Endothelial cell of umbilical vein (primary cell): ENCODE measurements at regions not wholly inside any gene's neighbourhood (a gene's known extent, or its start where the extent isn't known, plus 50 kb on each side); places are given as distances from the start of the nearest gene placed in this dataset.

Experiments
- BruUV-seq: library from RNA; stranded (reverse); fragments of 400-500 nt; replicated peaks from 2 replicates; lab custom pipeline; 2021; lab: Mats Ljungman, UMichigan
- CTCF ChIA-PET: fragments of 300-600, 350-600 bp; sonication (Branson Sonifier 250); formaldehyde crosslinking; loops from one replicate; lab custom pipeline; 2021; ENCODE audit warnings: antibody characterized with exemption, inconsistent platforms; lab: Charles Lee
- POLR2A ChIA-PET: fragments of 300-600, 350-600 bp; sonication (Branson Sonifier 250); formaldehyde crosslinking; loops from one replicate; lab custom pipeline; 2021; ENCODE audit warnings: antibody characterized with exemption, inconsistent platforms; lab: Charles Lee
- DNase-seq: peaks from one replicate; pipeline ENCODE4 v3.0.0-alpha.2; 2011; ENCODE audit warnings: low read depth, low spot score
- FAIRE-seq: peaks from 2 replicates; lab custom pipeline; 2011; peaks lifted over from hg19 to GRCh38; lab: Jason Lieb, UNC
- H2AFZ ChIP-seq: 2 replicates; pipeline ENCODE4 v1.6.0; 2012; ENCODE audit warnings: low read depth, low read length, control low read depth, inconsistent platforms
- H3K27ac ChIP-seq: 2 replicates; pipeline ENCODE4 v1.5.1; 2011; ENCODE audit warnings: low read depth, mild to moderate bottlenecking, control low read depth, low read length, moderate library complexity; ENCODE audit not compliant: insufficient read depth
- H3K27me3 ChIP-seq, 2 experiments: 2 replicates each; pipeline versions ENCODE4 v1.6.0 to v1.6.1; 2011; ENCODE audit warnings: low read length in 2 of 2, mixed read lengths in 1 of 2; ENCODE audit not compliant: control insufficient read depth in 2 of 2, insufficient read depth in 2 of 2
- H3K36me3 ChIP-seq, 2 experiments: 2 replicates in 1 of 2; 3 replicates in 1 of 2; pipeline ENCODE4 v1.5.1; 2011; ENCODE audit warnings: low read length in 2 of 2, mild to moderate bottlenecking in 1 of 2, moderate library complexity in 1 of 2; ENCODE audit not compliant: control insufficient read depth in 2 of 2, insufficient read depth in 2 of 2; ENCODE audit errors: extremely low read depth in 1 of 2
- H3K4me1 ChIP-seq: 3 replicates; pipeline ENCODE4 v1.5.1; 2011; ENCODE audit warnings: mild to moderate bottlenecking, low read length; ENCODE audit not compliant: control insufficient read depth, insufficient read depth; ENCODE audit errors: extremely low read depth
- H3K4me2 ChIP-seq: 2 replicates; pipeline ENCODE4 v1.6.1; 2011; ENCODE audit warnings: low read length, control low read depth, mixed read lengths; ENCODE audit not compliant: insufficient read depth
- H3K4me3 ChIP-seq, 3 experiments: fragments of 200-600 bp in 1 of 3; sonication (generic), shearing (Covaris generic) in 1 of 3; replicated peaks in 1 of 3; 2 replicates each; pipeline ENCODE4 v1.5.1; 2011 to 2016; ENCODE audit warnings: control low read depth in 3 of 3, low read length in 3 of 3, mild to moderate bottlenecking in 2 of 3, inconsistent platforms in 1 of 3, low read depth in 1 of 3, moderate library complexity in 1 of 3; ENCODE audit not compliant: insufficient read depth in 1 of 3
- H3K79me2 ChIP-seq: 2 replicates; pipeline ENCODE4 v1.6.0; 2012; ENCODE audit warnings: low read length, inconsistent platforms; ENCODE audit not compliant: control insufficient read depth, insufficient read depth
- H3K9ac ChIP-seq: replicated peaks from 2 replicates; pipeline ENCODE3; 2011; ENCODE audit warnings: low read length, control low read depth; ENCODE audit not compliant: insufficient read depth; ENCODE audit errors: extremely low read depth
- H3K9me1 ChIP-seq: replicated peaks from 3 replicates; pipeline ENCODE4 v1.6.0; 2011; ENCODE audit warnings: mild to moderate bottlenecking, low read length; ENCODE audit not compliant: control insufficient read depth, insufficient read depth; ENCODE audit errors: extremely low read depth
- H3K9me3 ChIP-seq: replicated peaks from 2 replicates; pipeline ENCODE4 v1.5.1; 2012; ENCODE audit warnings: low read length, inconsistent platforms; ENCODE audit not compliant: control insufficient read depth, insufficient read depth
- H4K20me1 ChIP-seq: replicated peaks from 2 replicates; pipeline ENCODE3; 2011; ENCODE audit warnings: mild to moderate bottlenecking, low read length; ENCODE audit not compliant: control insufficient read depth, insufficient read depth; ENCODE audit errors: extremely low read depth
- CTCF ChIP-seq, 2 donors: IDR thresholded peaks; 1 replicate in 1 of 2; 2 replicates in 1 of 2; pipeline ENCODE4 v1.5.1; 2011; ENCODE audit warnings: low read length in 2 of 2, mild to moderate bottlenecking in 2 of 2, moderate library complexity in 2 of 2, control low read depth in 1 of 2, inconsistent platforms in 1 of 2, low read depth in 1 of 2; ENCODE audit not compliant: insufficient read depth in 1 of 2; ENCODE audit errors: extremely low read depth in 1 of 2
- FOS ChIP-seq: IDR thresholded peaks from 2 replicates; pipeline ENCODE4 v1.6.1; 2011; ENCODE audit warnings: mild to moderate bottlenecking, low read length, moderate library complexity, borderline replicate concordance; ENCODE audit not compliant: insufficient read depth
- GATA2 ChIP-seq: IDR thresholded peaks from 2 replicates; pipeline ENCODE4 v1.7.0; 2011; ENCODE audit warnings: low read depth, mild to moderate bottlenecking, moderate library complexity, mixed read lengths, low read length; ENCODE audit not compliant: insufficient read length, insufficient read depth
- JUN ChIP-seq: IDR thresholded peaks from 2 replicates; pipeline ENCODE4 v1.6.1; 2011; ENCODE audit warnings: borderline replicate concordance, low read depth; ENCODE audit not compliant: insufficient read length, insufficient read depth
- MYC ChIP-seq: IDR thresholded peaks from one replicate; pipeline ENCODE4 v1.6.1; 2011; ENCODE audit warnings: mild to moderate bottlenecking, low read depth, low read length
- POLR2A ChIP-seq: IDR thresholded peaks from 2 replicates; pipeline ENCODE4 v1.6.1; 2012; ENCODE audit warnings: low read depth, mild to moderate bottlenecking, control low read depth, low read length
- POLR2AphosphoS5 ChIP-seq: IDR thresholded peaks from 2 replicates; pipeline ENCODE4 v1.6.1; 2012; ENCODE audit warnings: low read depth, mild to moderate bottlenecking, control low read depth, low read length, moderate library complexity; ENCODE audit not compliant: insufficient read depth
- dilution Hi-C: fragments of 300-500 bp; cut with MboI; formaldehyde crosslinking; loops from one replicate; pipeline ENCODE4 v1.15.0; 2019; ENCODE audit warnings: low sequenced_read_pairs; ENCODE audit not compliant: extremely low pct_ligation_motif_present
- intact Hi-C: fragments of 100-400 bp; cut with micrococcal nuclease; formaldehyde crosslinking; loops from one replicate; pipeline ENCODE4 v1.10.0; 2022
- TF ChIP-seq, protein P1 (sequence below): IDR thresholded peaks from 2 replicates; pipeline ENCODE4 v1.6.1; 2011; ENCODE audit not compliant: insufficient read depth, insufficient read length

- DNase-seq (no peak), FAIRE-seq (no peak)
- Histone ChIP-seq H3K4me3 (no peak overlapping the region), H3K4me1 (no peaks in the 10 kb centered on the region), H3K9me3 (no peaks in the 10 kb centered on the region), H3K9ac (no peak overlapping the region), H2AFZ (no peak overlapping the region), H3K27me3 (no peaks in the 10 kb centered on the region), H3K9me1 (no peaks in the 10 kb centered on the region), H3K27ac (no peak overlapping the region), H3K4me2 (no peak overlapping the region), H3K36me3 (no peaks in the 10 kb centered on the region), H3K79me2 (no peaks in the 10 kb centered on the region), H4K20me1 (no peaks in the 10 kb centered on the region)
- dilution Hi-C loops (no loop called here), intact Hi-C loops (no loop called here)
- ChIA-PET POLR2A (no interaction called here), CTCF (no interaction called here)
- BruUV-seq, result no TSS peak
- no peak for TF ChIP-seq JUN
- TF ChIP-seq POLR2A, result no peak
- TF ChIP-seq, protein P1, sequence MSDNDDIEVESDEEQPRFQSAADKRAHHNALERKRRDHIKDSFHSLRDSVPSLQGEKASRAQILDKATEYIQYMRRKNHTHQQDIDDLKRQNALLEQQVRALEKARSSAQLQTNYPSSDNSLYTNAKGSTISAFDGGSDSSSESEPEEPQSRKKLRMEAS, result no peak
- TF ChIP-seq MYC, result no peak
- TF ChIP-seq CTCF (IDR thresholded peaks at IDR 0.05; ENCODE audit: extremely low read depth in 1 of 2, insufficient read depth in 1 of 2, low read depth in 1 of 2, low read length in 2 of 2), result no peak
- TF ChIP-seq GATA2, result no peak
These were observed 470.7 kb upstream of the B3GAT1 start for GRCh38 chr11:134882671-134883297.

DNA sequence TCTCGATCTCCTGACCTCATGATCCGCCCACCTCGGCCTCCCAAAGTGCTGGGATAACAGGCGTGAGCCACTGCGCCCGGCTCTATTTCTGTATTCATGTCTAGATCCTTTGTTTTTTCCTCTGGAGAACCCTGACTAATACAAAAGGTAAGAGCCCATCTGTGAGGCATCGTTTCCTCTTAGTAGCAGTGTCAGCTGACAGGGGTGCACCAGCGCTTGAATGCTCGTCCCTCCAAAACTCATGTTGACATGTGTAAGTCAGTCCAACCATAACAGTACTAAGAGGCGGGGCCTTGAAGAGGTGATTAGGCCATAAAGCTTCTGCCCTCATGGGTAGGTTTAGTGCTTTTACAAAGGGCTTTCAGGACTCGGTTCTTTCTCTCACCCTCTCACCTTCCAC lies 470.1 kb upstream of the B3GAT1 start:
- Histone ChIP-seq H3K9me3 (no peaks in the 10 kb centered on the region), H3K36me3 (no peaks in the 10 kb centered on the region), H3K9ac (no peak overlapping the region), H3K4me1 (no peaks in the 10 kb centered on the region), H3K4me3 (no peak overlapping the region), H3K4me2 (no peak overlapping the region), H3K9me1 (no peaks in the 10 kb centered on the region), H2AFZ (no peak overlapping the region), H3K27me3 (no peaks in the 10 kb centered on the region), H3K79me2 (no peaks in the 10 kb centered on the region), H3K27ac (no peak overlapping the region), H4K20me1 (no peaks in the 10 kb centered on the region)
- no TSS peak for BruUV-seq
- DNase-seq (no peak), FAIRE-seq (no peak)
- POLR2A ChIA-PET, result no interaction called here
- TF ChIP-seq POLR2AphosphoS5 (no peak), FOS (no peak)
- dilution Hi-C loops, result no loop called here
- intact Hi-C loops, result no loop called here
- CTCF ChIA-PET, result no interaction called here
